Small intestine (tissue), 7 donors: ENCODE measurements at regions not wholly inside any gene's neighbourhood (a gene's known extent, or its start where the extent isn't known, plus 50 kb on each side); places are given as distances from the start of the nearest gene placed in this dataset.

ENCODE experiments used
- DNase-seq, 2 donors: peaks; one replicate each; pipeline versions ENCODE4 v3.0.0 to v3.0.0-alpha.2; 2013
- FAIRE-seq: peaks from 2 replicates; lab custom pipeline; 2012; peaks lifted over from hg19 to GRCh38; lab: Jason Lieb, UNC
- H3K27ac ChIP-seq, 3 donors: one replicate each; pipeline ENCODE4 v1.5.1; 2013; ENCODE audit warnings: low read length in 2 of 3, mild to moderate bottlenecking in 2 of 3, control low read depth in 1 of 3, inconsistent platforms in 1 of 3, low read depth in 1 of 3, moderate library complexity in 1 of 3
- H3K27me3 ChIP-seq, 3 donors: one replicate each; pipeline ENCODE4 v1.6.1; 2013; ENCODE audit warnings: low read length in 3 of 3, inconsistent platforms in 1 of 3; ENCODE audit not compliant: control insufficient read depth in 3 of 3, insufficient read depth in 3 of 3
- H3K36me3 ChIP-seq, 3 donors: one replicate each; pipeline ENCODE4 v1.6.1; 2013; ENCODE audit warnings: low read length in 3 of 3, inconsistent platforms in 1 of 3, low read depth in 1 of 3, mild to moderate bottlenecking in 1 of 3, moderate library complexity in 1 of 3; ENCODE audit not compliant: control insufficient read depth in 3 of 3, insufficient read depth in 2 of 3
- H3K4me1 ChIP-seq, 3 donors: one replicate each; pipeline ENCODE4 v1.6.1; 2013; ENCODE audit warnings: low read length in 2 of 3, inconsistent platforms in 1 of 3, low read depth in 1 of 3, mild to moderate bottlenecking in 1 of 3, moderate library complexity in 1 of 3; ENCODE audit not compliant: control insufficient read depth in 3 of 3, insufficient read depth in 2 of 3
- H3K4me3 ChIP-seq, 3 donors: one replicate each; pipeline ENCODE4 v1.5.1; 2013; ENCODE audit warnings: low read length in 3 of 3, control low read depth in 1 of 3, inconsistent platforms in 1 of 3, low read depth in 1 of 3, mild to moderate bottlenecking in 1 of 3, moderate library complexity in 1 of 3
- H3K9me3 ChIP-seq, 2 donors: one replicate each; pipeline ENCODE4 v1.6.1; 2013; ENCODE audit warnings: low read depth in 1 of 2, low read length in 1 of 2; ENCODE audit not compliant: control insufficient read depth in 2 of 2, insufficient read depth in 1 of 2
- WGBS, 3 donors: extraction: QIAGEN DNeasy Blood & Tissue Kit; methylation state at CpG; one replicate each; pipeline ENCODE4 v1.1.7; 2013; 5-methylcytosine and 5-hydroxymethylcytosine counted together
- donor health status: healthy with polysubstance abuse.
- donor health status: control.
- donor health status: control.
- donor health status: Bipolar disorder and iron deficiency.
- donor health status: healthy.

DNA sequence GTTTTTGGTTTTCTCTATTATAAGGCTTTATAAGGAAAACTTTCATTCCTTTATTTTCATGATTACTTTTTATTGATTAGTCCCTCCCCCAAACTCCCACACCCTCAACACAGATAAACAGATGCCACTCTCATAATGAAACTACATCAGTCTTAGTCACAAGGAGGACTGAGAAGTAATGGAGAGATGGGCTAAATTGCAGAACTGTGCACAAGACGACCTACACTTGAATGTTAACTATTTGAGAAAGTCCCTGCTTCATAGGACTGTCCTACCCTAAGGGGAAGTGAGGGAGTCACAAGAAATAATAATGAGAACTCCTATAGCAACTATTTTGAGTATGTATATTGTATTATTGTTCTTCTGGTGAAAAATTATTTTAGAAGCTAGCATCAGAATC lies 360.8 kb downstream of the RBM43 start:
- H3K27me3 ChIP-seq, result no peaks in the 10 kb centered on the region
- H3K36me3 ChIP-seq, result no peaks in the 10 kb centered on the region
- H3K27ac ChIP-seq, result no peak overlapping the region
- DNase-seq (no peak), FAIRE-seq (no peak)
- H3K4me1 ChIP-seq, result no peaks in the 10 kb centered on the region
- H3K9me3 ChIP-seq, result peaks cover 0 to 8% of the 10 kb centered on the region in 2 donors
- H3K4me3 ChIP-seq, result no peak overlapping the region
- 46 to 62% (median 46%) methylated on average over 1 of the region's 1 CpG for WGBS, 3 donors

DNA sequence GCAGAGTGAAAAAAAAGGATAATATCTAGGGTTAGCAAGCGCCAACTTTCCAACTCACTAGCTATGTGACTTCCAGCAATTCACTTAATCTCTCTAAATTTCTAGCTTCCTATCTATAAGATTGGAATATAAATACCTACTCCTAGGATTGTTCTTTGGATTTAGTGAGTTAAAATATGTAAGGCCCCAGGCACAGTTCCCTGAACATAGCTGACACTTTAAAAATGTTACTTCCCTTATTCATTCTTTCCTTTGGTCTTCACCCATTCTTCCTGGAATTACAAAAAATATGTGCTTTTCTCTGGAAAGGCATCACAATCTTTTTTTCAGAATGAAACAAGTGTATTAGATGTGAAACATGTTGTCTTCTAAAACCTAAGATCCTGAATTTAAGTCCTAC lies 365.7 kb downstream of the RBM43 start:
- peaks cover 0 to 8% of the 10 kb centered on the region in 2 donors for H3K9me3 ChIP-seq
- no peak for FAIRE-seq
- 91 to 96% (median 94%) methylated on average over 1 of the region's 1 CpG for WGBS, 3 donors
- no peaks in the 10 kb centered on the region for H3K36me3 ChIP-seq
- H3K4me1 ChIP-seq, result no peaks in the 10 kb centered on the region
- no peak overlapping the region for H3K27ac ChIP-seq
- no peak overlapping the region for H3K4me3 ChIP-seq
- DNase-seq, result no peak
- H3K27me3 ChIP-seq, result no peaks in the 10 kb centered on the region

DNA sequence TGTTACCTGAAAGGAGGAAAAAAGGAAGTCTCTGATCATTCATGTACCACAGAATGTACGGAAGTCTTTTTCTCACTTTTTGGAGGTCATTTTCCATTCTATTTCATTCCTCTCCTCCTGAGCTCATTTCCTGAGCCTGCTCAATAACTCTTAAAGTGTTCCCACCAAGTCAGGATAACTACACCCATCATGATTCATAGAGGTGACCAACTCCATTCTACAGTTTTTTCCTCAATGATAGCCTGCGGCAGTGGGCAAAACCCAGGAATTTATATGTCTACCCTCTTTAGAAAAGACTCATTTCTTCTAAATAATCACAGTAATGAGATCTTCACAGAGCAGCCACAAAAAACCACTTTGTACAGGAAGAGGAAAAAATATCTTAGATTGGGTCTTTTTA lies 372.5 kb downstream of the RBM43 start:
- no peak for FAIRE-seq
- no peak overlapping the region for H3K27ac ChIP-seq
- peaks cover 0 to 3% (median 0%) of the 10 kb centered on the region in 3 donors for H3K4me1 ChIP-seq
- H3K4me3 ChIP-seq, result no peak overlapping the region
- H3K9me3 ChIP-seq, result no peaks in the 10 kb centered on the region
- no peaks in the 10 kb centered on the region for H3K36me3 ChIP-seq
- H3K27me3 ChIP-seq, result no peaks in the 10 kb centered on the region
- no peak for DNase-seq
- 86 to 94% (median 94%) methylated on average over 2 of the region's 2 CpGs for WGBS, 3 donors

DNA sequence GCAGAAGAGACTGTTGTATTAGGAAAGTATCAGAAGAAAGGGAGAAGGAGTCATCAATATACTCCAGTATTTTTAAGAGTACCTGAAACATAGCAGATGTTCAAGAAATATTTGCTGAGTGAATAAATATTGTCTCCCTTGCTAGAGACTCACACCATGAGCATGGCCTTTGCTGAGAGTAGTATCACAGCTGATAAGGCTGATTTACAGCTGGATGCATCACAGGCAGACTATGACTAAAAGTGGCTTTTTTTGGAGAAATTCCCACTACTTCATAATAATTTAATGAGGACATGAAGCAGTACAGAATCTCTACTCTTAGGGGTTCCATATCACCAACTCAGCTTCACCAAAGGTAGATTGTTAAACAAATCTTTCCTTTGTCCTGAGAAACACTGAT lies 373.3 kb downstream of the RBM43 start:
- no peaks in the 10 kb centered on the region for H3K9me3 ChIP-seq
- H3K27ac ChIP-seq, result no peak overlapping the region
- peaks cover 0 to 7% (median 0%) of the 10 kb centered on the region in 3 donors for H3K4me1 ChIP-seq
- DNase-seq (no peak), FAIRE-seq (no peak)
- H3K36me3 ChIP-seq, result no peaks in the 10 kb centered on the region
- H3K4me3 ChIP-seq, result no peak overlapping the region
- H3K27me3 ChIP-seq, result no peaks in the 10 kb centered on the region

DNA sequence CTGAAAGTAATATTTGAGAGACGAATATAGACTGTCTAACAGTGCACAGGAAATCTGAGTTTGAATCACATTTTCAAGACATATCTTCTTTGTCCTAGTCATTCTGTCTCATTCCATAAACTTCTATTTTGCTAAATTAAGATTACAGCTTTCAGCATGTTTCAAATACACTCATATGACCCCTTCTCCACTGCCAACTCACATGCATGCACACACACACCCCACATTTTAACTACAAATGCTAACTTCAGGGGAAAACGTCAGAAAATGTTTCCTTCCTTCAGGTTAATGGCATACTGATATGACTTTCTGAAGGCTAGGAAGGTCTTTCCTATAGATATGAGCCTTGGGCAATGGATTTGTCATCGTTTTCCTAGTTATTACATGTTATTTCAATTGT lies 373.7 kb downstream of the RBM43 start:
- Histone ChIP-seq H3K4me1 (peaks cover 0 to 8% (median 0%) of the 10 kb centered on the region in 3 donors), H3K4me3 (no peak overlapping the region), H3K27ac (no peak overlapping the region), H3K27me3 (no peaks in the 10 kb centered on the region), H3K9me3 (no peaks in the 10 kb centered on the region), H3K36me3 (no peaks in the 10 kb centered on the region)
- WGBS, 3 donors, result 49 to 58% (median 51%) methylated on average over 3 of the region's 3 CpGs
- FAIRE-seq (no peak), DNase-seq (no peak)

DNA sequence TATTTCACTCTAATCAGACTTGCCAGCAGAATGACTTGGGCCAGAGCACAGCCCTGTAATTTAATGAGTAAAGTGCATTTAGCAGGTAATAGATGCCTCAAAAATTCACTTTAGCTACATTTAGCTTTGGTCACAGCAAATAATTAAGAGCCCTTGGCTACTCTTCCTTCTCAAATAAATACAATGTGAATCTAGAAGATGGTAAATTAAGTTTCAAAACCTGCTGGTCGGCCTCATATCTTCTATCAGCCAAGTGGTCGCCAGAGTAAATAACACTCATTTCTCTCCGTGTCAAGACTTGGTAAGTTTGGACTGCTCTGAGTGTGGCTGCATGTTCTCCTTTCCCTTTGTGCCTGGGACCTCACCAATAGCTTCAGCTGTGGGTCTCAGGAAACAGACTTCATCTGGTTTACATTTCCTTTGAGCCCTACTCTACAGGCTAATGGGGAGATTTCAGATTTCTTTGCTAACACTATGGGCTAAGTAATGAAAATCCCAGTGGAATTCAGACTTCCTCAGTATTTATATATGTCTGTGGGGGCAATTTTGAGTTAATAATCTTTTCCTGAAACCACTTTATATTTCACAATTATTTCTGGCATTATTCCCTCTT lies 375.8 kb downstream of the RBM43 start:
- WGBS, 3 donors, result 61 to 69% (median 68%) methylated on average over 3 of the region's 3 CpGs
- no peak for FAIRE-seq

DNA sequence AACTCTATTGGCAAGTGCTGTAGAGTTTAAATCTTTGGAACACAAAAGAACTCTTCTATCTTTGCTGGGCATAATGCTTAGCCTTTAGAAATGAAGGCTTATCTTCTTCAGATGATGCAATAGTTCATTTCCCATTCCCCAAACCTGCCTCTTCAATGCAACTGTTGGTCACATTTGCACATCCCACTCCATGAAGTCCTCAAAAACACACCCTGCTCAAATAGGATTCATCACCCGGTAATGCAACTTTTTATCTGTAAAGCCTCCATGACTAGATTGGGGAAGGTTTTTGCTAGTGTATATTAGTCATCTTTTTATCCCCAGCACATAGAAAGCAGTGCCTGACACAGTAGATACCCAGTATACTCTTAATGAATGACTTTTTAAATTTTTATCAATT lies 376.4 kb downstream of the RBM43 start:
- H3K27ac ChIP-seq, result no peak overlapping the region
- peaks cover 0 to 12% of the 10 kb centered on the region in 2 donors for H3K9me3 ChIP-seq
- FAIRE-seq, result no peak
- H3K27me3 ChIP-seq, result no peaks in the 10 kb centered on the region
- H3K4me3 ChIP-seq, result no peak overlapping the region
- DNase-seq, result no peak
- no peaks in the 10 kb centered on the region for H3K36me3 ChIP-seq
- peaks cover 0 to 12% (median 0%) of the 10 kb centered on the region in 3 donors for H3K4me1 ChIP-seq
- WGBS, 3 donors, result 93 to 100% (median 97%) methylated on average over 1 of the region's 1 CpG

More for the DNA sequence above, 375.8 kb downstream of the RBM43 start:
- peaks cover 0 to 11% of the 10 kb centered on the region in 2 donors for H3K9me3 ChIP-seq
- H3K36me3 ChIP-seq, result no peaks in the 10 kb centered on the region
- no peak overlapping the region for H3K4me3 ChIP-seq
- H3K4me1 ChIP-seq, result peaks cover 0 to 12% (median 0%) of the 10 kb centered on the region in 3 donors
- no peak overlapping the region for H3K27ac ChIP-seq
- no peak for DNase-seq
- H3K27me3 ChIP-seq, result no peaks in the 10 kb centered on the region

DNA sequence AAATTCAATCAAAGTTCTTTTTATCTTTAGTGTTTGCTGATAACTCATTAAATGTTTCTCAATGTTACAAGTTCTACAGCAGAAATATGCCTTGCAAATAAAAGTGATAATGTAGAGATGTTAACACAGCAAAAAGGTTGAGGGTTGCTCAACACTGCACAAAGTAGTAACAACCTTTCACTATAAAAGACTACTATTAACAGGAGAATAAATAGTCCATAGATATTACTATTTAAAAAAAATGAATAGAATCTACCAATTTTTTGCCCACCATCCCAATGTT lies 378.1 kb downstream of the RBM43 start:
- Histone ChIP-seq H3K36me3 (no peaks in the 10 kb centered on the region), H3K27ac (no peak overlapping the region), H3K4me3 (no peak overlapping the region), H3K9me3 (peaks cover 0 to 12% of the 10 kb centered on the region in 2 donors), H3K4me1 (peaks cover 0 to 12% (median 0%) of the 10 kb centered on the region in 3 donors), H3K27me3 (no peaks in the 10 kb centered on the region)
- FAIRE-seq (no peak), DNase-seq (no peak)
